Astrocyte (in vitro differentiated cells and primary cell): ENCODE measurements at regions not wholly inside any gene's neighbourhood (a gene's known extent, or its start where the extent isn't known, plus 50 kb on each side); places are given as distances from the start of the nearest gene placed in this dataset.

ENCODE experiments used
- DNase-seq: peaks from one replicate; pipeline ENCODE4 v3.0.0-alpha.2; 2010; ENCODE audit warnings: low read depth
- FAIRE-seq: peaks from 2 replicates; lab custom pipeline; 2011; peaks lifted over from hg19 to GRCh38; lab: Jason Lieb, UNC
- H2AFZ ChIP-seq: 2 replicates; pipeline ENCODE4 v1.6.0; 2012; ENCODE audit warnings: low read depth, low read length, inconsistent platforms
- H3K27ac ChIP-seq: 2 replicates; pipeline ENCODE4 v1.5.1; 2011; ENCODE audit warnings: low read depth, low read length, inconsistent platforms
- H3K27me3 ChIP-seq: 2 replicates; pipeline ENCODE4 v1.6.0; 2011; ENCODE audit warnings: low read length, inconsistent platforms; ENCODE audit not compliant: insufficient read depth
- H3K36me3 ChIP-seq: 2 replicates; pipeline ENCODE4 v1.5.1; 2011; ENCODE audit warnings: low read length, inconsistent platforms; ENCODE audit not compliant: insufficient read depth
- H3K4me1 ChIP-seq: 2 replicates; pipeline ENCODE4 v1.5.1; 2011; ENCODE audit warnings: low read length, inconsistent platforms; ENCODE audit not compliant: insufficient read depth
- H3K4me2 ChIP-seq: 2 replicates; pipeline ENCODE4 v1.6.0; 2012; ENCODE audit warnings: low read length, inconsistent platforms
- H3K4me3 ChIP-seq: 2 replicates; pipeline ENCODE4 v1.5.1; 2011; ENCODE audit warnings: low read depth, mild to moderate bottlenecking, low read length, inconsistent platforms; ENCODE audit not compliant: insufficient read depth
- H3K79me2 ChIP-seq: 2 replicates; pipeline ENCODE4 v1.6.0; 2012; ENCODE audit warnings: mild to moderate bottlenecking, low read length, inconsistent platforms; ENCODE audit not compliant: insufficient read depth
- H3K9ac ChIP-seq: 2 replicates; pipeline ENCODE4 v1.6.0; 2012; ENCODE audit warnings: mild to moderate bottlenecking, low read length, inconsistent platforms
- H3K9me3 ChIP-seq: 2 replicates; pipeline ENCODE4 v1.5.1; 2012; ENCODE audit warnings: low read depth, mild to moderate bottlenecking, low read length, inconsistent platforms; ENCODE audit not compliant: insufficient read depth
- H4K20me1 ChIP-seq: 2 replicates; pipeline ENCODE4 v1.6.0; 2012; ENCODE audit warnings: low read length, inconsistent platforms; ENCODE audit not compliant: insufficient read depth
- H3K27ac Mint-ChIP-seq: one replicate; pipeline ENCODE4 v1.8.0; 2021; ENCODE audit warnings: mild to moderate bottlenecking, mixed read lengths; ENCODE audit not compliant: unreplicated experiment
- H3K27me3 Mint-ChIP-seq: one replicate; pipeline ENCODE4 v1.8.0; 2021; ENCODE audit warnings: low read depth, mixed read lengths; ENCODE audit not compliant: unreplicated experiment
- H3K36me3 Mint-ChIP-seq: one replicate; pipeline ENCODE4 v1.8.0; 2021; ENCODE audit warnings: low read depth, mixed read lengths; ENCODE audit not compliant: unreplicated experiment
- H3K4me1 Mint-ChIP-seq: one replicate; pipeline ENCODE4 v1.8.0; 2021; ENCODE audit warnings: low read depth, mixed read lengths; ENCODE audit not compliant: unreplicated experiment
- H3K4me3 Mint-ChIP-seq: one replicate; pipeline ENCODE4 v1.8.0; 2021; ENCODE audit warnings: mild to moderate bottlenecking, moderate library complexity, mixed read lengths; ENCODE audit not compliant: unreplicated experiment
- H3K9me3 Mint-ChIP-seq: one replicate; pipeline ENCODE4 v1.8.0; 2021; ENCODE audit warnings: mild to moderate bottlenecking, mixed read lengths; ENCODE audit not compliant: unreplicated experiment
- CTCF ChIP-seq: IDR thresholded peaks from 2 replicates; pipeline ENCODE4 v1.5.1; 2011; ENCODE audit warnings: low read depth, mild to moderate bottlenecking, inconsistent platforms, low read length, moderate library complexity; ENCODE audit not compliant: insufficient read depth
- EZH2 ChIP-seq: IDR thresholded peaks from 2 replicates; pipeline ENCODE4 v1.6.1; 2012; ENCODE audit warnings: mild to moderate bottlenecking, low read length, inconsistent platforms; ENCODE audit not compliant: insufficient read depth

GRCh38 chr20:52331655-52332054 lies 140.1 kb upstream of the ZFP64 start:
- no peaks in the 10 kb centered on the region for H3K79me2 ChIP-seq
- no peak overlapping the region for H2AFZ ChIP-seq
- H3K4me1 Mint-ChIP-seq: no peaks in the 10 kb centered on the region

GRCh38 chr20:52321396-52321795 lies 129.8 kb upstream of the ZFP64 start:
- Mint-ChIP-seq H3K9me3 (peaks cover 3% of the 10 kb centered on the region), H3K4me3 (no peak overlapping the region), H3K27ac (no peak overlapping the region), H3K27me3 (peaks cover 11% of the 10 kb centered on the region), H3K4me1 (no peaks in the 10 kb centered on the region), H3K36me3 (no peaks in the 10 kb centered on the region)
- Histone ChIP-seq H3K9ac (no peak overlapping the region), H3K79me2 (no peaks in the 10 kb centered on the region), H3K27me3 (no peaks in the 10 kb centered on the region), H3K9me3 (no peaks in the 10 kb centered on the region), H3K4me2 (no peak overlapping the region), H3K4me3 (no peak overlapping the region), H4K20me1 (no peaks in the 10 kb centered on the region), H3K4me1 (no peaks in the 10 kb centered on the region), H2AFZ (no peak overlapping the region), H3K27ac (no peak overlapping the region), H3K36me3 (no peaks in the 10 kb centered on the region)
- no peak for TF ChIP-seq EZH2
- no peak for TF ChIP-seq CTCF
- FAIRE-seq (no peak), DNase-seq (no peak)

More at GRCh38 chr20:52331655-52332054, 140.1 kb upstream of the ZFP64 start:
- DNase-seq: no peak
- H3K27ac Mint-ChIP-seq: no peak overlapping the region
- Histone ChIP-seq H3K9ac (no peak overlapping the region), H3K4me2 (no peak overlapping the region), H4K20me1 (no peaks in the 10 kb centered on the region), H3K27ac (no peak overlapping the region), H3K36me3 (no peaks in the 10 kb centered on the region), H3K9me3 (no peaks in the 10 kb centered on the region), H3K27me3 (no peaks in the 10 kb centered on the region), H3K4me1 (no peaks in the 10 kb centered on the region), H3K4me3 (no peak overlapping the region)
- no peak for FAIRE-seq
- no peak overlapping the region for H3K4me3 Mint-ChIP-seq
- TF ChIP-seq EZH2: no peak
- no peak for TF ChIP-seq CTCF
- H3K36me3 Mint-ChIP-seq: no peaks in the 10 kb centered on the region
- peaks cover 6% of the 10 kb centered on the region for H3K27me3 Mint-ChIP-seq
- H3K9me3 Mint-ChIP-seq: no peaks in the 10 kb centered on the region

GRCh38 chr20:52318651-52319050 lies 127.1 kb upstream of the ZFP64 start:
- peaks cover 8% of the 10 kb centered on the region for H3K27me3 Mint-ChIP-seq
- H3K27ac ChIP-seq: no peak overlapping the region
- no peak overlapping the region for H3K27ac Mint-ChIP-seq
- H3K79me2 ChIP-seq: no peaks in the 10 kb centered on the region
- H3K9me3 Mint-ChIP-seq: peaks cover 3% of the 10 kb centered on the region
- TF ChIP-seq EZH2 (no peak), CTCF (no peak)
- H3K4me3 Mint-ChIP-seq: no peak overlapping the region
- no peaks in the 10 kb centered on the region for H3K9me3 ChIP-seq
- H3K36me3 Mint-ChIP-seq: no peaks in the 10 kb centered on the region
- H3K27me3 ChIP-seq: no peaks in the 10 kb centered on the region
- no peak overlapping the region for H3K9ac ChIP-seq
- H3K36me3 ChIP-seq: no peaks in the 10 kb centered on the region
- H3K4me2 ChIP-seq: no peak overlapping the region
- H3K4me3 ChIP-seq: no peak overlapping the region
- no peak for DNase-seq
- H3K4me1 Mint-ChIP-seq: no peaks in the 10 kb centered on the region
- no peak for FAIRE-seq
- H2AFZ ChIP-seq: no peak overlapping the region
- H4K20me1 ChIP-seq: no peaks in the 10 kb centered on the region
- H3K4me1 ChIP-seq: no peaks in the 10 kb centered on the region
